K562 (cell line): ENCODE measurements at regions not wholly inside any gene's neighbourhood (a gene's known extent, or its start where the extent isn't known, plus 50 kb on each side); places are given as distances from the start of the nearest gene placed in this dataset.

ENCODE experiments used
- ZBTB7A ChIP-seq: IDR thresholded peaks from 2 replicates; pipeline ENCODE4 v1.6.1; 2011; ENCODE audit warnings: low read depth, mild to moderate bottlenecking, low read length, moderate library complexity, borderline replicate concordance; ENCODE audit not compliant: control insufficient read depth
- ZNF507 ChIP-seq: conservative IDR thresholded peaks from 2 replicates; pipeline ENCODE4 v1.6.1; 2017; ENCODE audit warnings: missing genetic modification characterization, missing compliant biosample characterization

- TF ChIP-seq ZNF507 (tag): no peak
- no peak for TF ChIP-seq ZBTB7A
Measured at GRCh38 chr1:76730027-76730426, 137.3 kb upstream of the ST6GALNAC5 start.
